Superior temporal gyrus (tissue), 1 donor: ENCODE measurements at regions not wholly inside any gene's neighbourhood (a gene's known extent, or its start where the extent isn't known, plus 50 kb on each side); places are given as distances from the start of the nearest gene placed in this dataset.

Experiments
- DNase-seq: peaks from one replicate; pipeline ENCODE4 v3.0.0-alpha.2; 2016; ENCODE audit errors: extremely low spot score

DNA sequence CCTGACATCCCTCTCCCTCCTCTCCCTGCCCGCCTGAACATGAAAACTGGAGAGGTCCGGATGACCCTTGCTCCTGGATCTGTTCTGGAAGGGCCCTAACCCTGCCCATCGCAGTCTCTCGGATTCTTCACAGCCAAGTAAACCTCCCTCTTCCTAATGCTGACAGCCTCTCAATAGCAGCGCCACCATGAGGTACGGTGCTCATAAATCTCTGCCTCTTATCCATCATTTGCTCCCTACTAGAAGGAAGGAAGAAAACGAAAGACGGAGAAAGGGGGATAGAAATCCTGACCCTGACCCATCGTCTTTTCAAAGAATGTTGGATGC lies 257.9 kb downstream of the BCL11A start:
- DNase-seq = peak; percentile 75

DNA sequence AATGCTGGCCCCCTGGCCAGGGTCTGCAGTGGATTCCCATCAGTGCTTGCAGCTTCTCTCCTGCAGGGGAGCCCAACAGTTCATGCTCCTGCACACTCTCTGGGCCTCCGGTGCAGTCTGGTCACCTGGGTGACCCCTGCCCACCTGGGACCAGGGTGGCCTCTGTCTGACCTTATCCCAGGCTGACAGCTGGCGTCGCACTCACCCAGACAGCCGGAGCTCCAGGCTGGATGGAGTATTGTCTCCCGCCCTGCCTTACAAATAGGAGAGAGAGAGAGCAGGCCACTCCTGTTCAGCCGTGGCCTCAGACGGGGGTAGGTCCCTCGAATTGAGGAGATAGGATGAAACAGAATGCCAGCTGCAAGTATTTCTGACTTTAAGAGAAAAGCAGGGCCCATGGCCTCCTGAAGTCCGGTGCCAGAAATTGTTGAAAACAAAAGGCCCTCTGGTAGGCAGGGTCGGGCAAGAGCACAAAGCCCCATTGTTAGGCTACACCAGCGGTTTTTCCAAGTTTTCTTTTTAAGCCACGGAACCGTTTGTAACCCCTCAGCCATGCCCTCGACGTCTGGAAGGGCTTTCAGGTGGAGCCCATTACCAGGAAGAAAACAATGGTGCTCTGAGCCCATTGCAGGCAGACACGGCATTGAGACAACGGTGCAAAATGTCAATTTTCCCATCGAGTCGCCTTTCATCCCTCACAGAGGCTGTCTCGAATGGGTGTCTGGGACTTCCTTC lies 258.4 kb downstream of the BCL11A start:
- peak; percentile 81 for DNase-seq

DNA sequence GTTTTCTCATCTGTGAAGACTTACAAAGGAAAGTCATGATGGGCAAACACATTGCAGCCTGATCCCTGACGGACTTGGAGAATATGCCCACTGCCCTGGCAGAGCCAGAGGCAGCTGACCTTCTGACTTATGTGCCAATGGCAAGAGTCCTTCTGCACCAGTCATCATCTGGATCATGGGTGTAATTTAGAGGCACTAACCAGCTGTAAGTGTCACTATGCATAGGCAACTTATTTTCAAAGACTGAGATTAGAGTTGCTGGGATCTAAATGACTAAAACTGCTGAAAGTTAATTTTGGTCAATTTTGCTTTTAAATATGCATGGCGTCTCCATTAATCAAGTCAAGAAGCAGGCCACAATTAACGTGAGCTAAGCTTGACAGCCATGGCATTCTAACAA lies 261.2 kb downstream of the BCL11A start:
- no peak for DNase-seq

DNA sequence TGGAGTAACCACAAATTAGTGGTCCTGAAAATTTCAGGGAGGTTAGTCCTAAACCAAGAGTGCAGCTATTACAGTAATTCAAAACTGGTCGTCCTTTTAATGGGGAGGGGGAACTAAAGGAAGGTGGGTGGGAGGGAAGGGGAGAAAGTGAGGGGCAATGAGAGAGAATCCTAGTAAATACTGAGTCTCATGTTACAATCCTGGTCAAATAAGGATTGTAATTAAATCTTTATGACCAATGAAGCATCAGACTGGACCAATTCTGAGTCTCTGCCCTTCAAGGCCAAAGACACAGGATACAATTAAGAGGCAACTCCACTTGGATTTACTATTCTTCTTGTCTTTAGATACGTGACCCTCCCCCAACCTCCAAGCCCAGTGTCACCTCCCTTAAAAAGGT lies 262.9 kb downstream of the BCL11A start:
- DNase-seq = no peak

DNA sequence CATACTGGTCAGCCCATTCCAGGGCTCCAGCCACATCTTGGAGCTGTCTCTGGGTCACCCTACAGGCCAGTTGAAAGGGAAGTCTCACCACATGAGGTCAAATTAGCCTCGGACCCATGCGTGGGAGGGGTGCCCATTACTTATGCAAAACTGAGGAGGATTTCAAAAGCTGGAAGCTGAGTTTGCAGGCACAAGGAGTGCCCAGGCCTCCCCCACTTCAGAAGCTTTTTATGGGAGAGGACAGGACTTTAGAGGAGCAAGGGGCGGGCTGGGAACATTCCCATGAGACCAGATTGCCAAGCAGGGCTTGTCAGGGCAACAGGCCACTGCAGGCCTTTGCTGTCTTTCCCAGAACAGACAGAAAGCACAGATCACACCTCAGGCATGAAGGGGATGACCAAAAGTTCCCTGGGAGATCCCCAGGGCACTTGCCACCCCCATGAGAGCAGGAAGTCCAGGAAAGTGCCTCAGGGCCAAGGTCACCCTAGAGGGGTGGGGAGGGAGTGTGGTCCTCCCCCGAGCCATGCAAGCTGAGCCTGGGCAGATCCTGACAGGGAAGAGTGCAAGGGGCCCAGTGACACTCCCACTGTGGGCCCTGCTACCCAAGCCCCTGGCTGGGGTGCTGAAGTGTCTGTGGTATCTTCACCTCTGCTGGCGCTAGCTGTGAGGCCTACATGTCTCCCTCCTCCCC lies 267.7 kb downstream of the BCL11A start:
- DNase-seq = no peak

DNA sequence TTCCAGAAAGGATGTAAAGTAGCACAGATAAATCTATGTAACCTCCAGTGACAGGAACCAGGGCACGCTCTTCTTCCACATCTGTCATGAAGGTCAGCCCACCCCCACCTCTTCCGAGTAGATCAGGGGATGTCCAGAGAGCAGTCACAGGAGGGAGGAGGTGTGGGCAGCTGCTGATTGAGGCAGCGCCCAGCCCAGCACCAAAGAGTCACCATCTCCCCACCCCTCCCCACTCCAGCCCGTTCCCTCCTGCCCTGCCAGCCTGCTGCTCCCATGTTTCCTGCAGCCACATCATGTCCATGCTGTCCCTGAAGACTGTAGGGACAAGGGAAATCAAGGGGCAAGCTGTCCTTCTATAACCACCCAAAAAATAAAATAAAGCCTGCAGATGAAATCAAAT lies 269.8 kb downstream of the BCL11A start:
- DNase-seq = no peak

DNA sequence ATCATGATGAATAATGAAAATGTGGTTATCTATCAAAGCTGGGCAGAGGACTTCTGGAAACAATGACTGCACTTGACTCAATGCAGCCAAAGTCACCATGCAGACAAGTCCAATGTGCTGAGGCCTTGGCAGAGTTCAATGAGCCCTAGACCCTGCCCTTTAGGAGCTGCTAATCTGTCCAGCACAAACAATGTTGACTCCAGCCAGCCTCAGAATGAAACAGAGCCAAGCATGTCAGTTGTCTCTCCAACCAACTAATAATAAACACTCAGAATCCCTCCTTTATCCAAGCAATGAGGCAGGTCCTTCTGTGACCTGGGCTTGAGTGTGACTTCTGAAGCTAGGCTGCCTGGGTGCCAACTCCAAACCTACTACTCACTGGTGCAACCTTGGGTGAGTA lies 270.6 kb downstream of the BCL11A start:
- DNase-seq = no peak

DNA sequence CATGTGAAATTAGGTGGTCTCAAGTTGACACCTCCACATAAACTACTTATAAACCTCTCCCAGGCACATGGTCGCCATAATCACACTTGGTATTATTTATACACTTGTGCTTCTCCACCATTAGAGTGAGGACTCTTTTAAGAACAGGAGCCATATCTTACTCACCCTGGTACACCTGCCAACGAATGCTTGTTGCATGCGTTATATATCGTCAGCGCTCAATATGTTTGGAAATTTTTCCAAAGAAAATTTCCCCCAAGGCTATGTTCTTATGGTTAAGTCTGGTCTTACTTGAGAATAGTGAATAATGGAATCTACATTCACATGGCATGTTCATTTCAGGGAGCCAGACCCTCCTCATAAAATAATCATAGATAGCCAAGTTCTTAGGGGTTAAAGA lies 271.7 kb downstream of the BCL11A start:
- no peak for DNase-seq

DNA sequence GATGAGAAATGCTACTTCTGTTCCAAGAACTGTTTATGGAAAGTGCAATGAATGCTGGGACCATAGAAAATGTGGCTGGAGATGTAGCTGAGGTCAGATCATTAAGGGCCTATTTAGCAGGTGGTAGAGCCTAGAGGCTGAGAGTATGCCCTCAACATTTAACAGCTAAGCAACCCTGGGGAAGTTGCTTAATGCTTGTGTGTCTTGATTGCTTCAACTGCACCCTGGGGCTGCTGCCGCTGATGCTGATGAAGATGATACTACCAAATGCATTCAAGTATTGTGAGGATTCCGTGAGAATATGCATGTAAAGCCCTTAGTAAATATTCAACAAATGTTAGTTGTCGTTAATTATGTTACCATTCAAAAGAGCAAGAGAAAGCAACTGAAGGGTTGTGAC lies 273.2 kb downstream of the BCL11A start:
- no peak for DNase-seq

DNA sequence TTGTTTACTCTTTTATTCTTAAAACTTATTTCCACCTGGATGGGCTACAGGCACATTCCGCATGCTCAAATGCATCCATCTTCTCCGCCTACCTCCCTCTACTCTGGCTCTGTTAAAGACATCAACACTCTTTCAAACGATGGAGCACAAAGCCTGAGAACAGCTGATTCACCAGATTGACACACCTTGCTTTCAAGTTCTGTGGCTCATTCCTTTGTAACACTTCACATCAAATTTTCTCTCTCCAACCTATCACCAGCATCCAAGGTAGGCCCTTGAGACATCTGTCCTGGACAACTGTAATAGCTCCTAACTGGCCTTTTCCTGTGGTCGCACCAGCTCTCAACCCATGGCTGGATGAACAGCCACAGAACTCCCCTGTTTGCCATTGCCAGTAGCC lies 274.5 kb downstream of the BCL11A start:
- DNase-seq = no peak

DNA sequence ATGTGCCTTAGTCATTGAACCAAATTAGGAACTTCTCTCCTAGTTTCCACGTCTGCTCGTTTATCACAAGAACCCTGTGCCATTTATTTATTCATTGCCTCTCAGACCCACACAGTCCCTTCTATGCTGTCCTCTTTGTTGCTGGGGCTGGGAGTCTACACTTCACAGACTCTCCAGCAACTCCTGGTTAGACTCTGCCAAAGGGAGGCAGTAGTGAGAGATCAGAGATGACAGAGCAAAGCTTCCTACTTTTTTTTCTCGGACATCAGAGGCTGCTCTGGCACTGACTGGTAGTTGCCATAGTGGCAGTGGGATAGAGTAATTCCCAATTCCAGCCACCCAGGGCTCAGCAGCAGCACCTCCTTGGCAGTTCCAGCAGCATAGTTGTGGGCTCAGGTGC lies 277.5 kb downstream of the BCL11A start:
- DNase-seq = no peak

DNA sequence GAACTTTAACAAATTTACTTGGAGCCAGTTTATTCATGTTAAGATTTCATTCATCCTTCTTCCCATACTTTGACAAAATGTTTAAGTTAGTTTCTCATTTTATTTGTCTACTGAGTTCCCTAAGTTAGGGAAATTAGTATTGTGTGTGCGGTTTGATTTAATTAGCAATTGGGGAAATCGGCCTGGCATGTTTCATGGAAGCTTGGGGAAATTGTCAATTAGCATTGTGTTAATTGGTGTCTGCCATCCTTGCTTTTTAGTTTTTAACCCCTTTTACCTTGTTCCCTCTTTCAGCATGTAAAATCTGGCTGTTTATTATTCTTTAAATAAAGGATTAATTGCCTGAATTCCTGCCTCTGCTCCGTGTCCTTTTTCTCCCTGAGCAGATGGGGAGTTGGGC lies 279.6 kb downstream of the BCL11A start:
- no peak for DNase-seq

DNA sequence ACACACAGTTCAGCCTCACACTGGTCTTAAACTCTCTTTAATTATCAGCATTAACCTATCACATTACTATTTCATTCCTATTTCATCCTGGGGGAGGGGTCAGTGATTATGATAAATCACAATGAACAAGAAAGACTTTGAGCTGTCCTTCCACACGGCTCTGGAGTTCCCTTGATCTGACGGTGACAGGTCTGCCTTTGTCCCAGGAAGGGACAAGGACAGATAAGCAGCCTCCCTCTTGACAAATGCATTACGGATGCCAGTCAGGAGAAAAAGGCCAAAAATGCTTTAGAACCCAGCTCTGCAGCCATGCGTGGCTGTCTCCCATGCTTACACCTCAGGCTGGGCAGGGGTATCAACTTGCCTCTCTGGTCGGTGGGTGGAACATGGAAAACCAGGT lies 281.7 kb downstream of the BCL11A start:
- no peak for DNase-seq

DNA sequence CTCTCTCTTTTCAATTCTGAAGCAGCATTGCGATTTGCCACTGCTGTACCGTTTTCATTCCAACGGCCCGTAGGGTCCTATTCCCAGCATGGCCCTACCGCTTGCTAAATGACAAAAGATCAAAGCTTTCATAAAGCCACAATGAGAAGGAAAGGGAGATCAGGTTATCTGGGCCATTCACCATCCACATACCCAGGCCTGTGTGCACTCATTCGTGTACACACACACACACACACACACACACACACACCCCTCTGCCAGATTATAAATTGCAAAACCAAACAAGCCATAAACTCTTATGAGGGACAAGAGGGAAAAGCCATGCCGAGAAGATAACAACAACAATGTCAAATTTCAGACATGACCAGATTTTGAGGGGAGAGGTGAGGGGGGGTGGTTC lies 282.3 kb downstream of the BCL11A start:
- no peak for DNase-seq

DNA sequence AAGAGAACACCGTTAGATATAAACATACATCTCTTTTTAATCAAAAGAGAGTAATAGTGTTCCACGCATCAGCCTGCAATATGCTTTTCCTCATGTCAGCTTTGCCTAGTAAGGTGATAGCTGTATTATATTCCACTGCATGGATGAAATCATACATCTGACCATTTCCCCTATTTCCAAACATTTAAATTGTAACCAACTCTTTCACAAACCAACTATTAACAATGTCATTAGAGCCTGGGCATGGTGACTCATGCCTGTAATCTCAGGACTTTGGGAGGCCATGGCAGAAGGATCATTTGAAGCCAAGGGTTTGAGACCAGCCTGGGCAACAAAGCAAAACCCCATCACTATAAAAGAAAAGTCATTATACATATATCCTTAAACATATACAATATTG lies 284.8 kb downstream of the BCL11A start:
- DNase-seq = no peak

DNA sequence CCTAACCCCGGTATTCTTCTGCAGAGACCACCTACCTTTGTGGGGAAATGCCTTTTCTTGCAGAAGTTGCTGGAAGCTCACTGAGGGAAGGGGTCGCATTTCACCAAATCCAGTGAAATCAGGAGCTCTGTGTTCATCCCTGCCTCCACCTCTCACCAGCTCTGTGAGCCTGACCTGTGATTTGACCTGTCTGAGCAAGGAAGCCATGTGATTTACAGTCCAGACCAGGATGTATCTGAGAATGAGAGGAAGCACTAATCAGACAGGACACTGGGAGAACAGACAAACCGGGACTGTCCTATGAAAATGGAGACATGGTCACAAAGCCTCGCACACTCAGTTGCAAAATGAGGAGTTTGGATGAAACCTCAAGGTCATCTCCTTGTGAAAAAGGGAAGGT lies 285.4 kb downstream of the BCL11A start:
- no peak for DNase-seq

DNA sequence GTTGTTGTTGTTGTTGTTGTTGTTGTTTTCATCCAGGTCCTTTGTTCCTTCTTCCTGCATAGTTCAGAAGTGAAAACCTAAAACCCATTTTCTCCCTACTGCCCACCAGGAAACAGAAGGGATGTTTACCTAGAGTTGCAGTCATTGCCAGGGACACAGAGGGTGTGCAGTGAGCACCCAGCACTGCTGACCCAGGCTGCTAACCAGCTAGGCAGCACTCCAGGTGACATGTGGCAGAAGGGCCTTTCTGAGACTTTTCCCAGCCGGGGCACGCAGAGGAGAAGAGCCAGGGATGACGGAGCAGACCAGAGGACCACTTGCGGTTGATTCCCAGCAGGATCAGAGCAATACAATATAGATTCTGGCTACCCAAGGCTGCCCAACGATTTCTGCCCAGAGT lies 286.3 kb downstream of the BCL11A start:
- no peak for DNase-seq

DNA sequence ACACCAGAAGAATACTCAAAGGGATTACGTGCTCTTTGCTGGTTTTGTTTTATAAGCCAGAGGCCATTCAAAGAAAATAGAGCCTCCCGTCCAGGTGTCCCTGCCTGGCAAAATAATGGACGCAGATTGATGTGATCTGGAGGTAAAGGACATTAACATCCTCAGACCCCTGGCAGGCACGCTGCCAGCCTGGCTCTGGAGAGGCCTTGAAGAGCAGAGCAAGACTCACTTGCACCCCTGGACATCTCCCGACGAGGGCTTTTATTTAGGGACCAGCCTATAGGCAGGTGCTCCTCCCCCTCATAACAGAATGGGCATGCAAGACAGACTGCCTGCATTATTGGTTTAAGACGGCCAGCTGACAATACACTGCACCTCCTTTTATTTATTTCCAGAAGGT lies 291.3 kb downstream of the BCL11A start:
- DNase-seq = no peak

DNA sequence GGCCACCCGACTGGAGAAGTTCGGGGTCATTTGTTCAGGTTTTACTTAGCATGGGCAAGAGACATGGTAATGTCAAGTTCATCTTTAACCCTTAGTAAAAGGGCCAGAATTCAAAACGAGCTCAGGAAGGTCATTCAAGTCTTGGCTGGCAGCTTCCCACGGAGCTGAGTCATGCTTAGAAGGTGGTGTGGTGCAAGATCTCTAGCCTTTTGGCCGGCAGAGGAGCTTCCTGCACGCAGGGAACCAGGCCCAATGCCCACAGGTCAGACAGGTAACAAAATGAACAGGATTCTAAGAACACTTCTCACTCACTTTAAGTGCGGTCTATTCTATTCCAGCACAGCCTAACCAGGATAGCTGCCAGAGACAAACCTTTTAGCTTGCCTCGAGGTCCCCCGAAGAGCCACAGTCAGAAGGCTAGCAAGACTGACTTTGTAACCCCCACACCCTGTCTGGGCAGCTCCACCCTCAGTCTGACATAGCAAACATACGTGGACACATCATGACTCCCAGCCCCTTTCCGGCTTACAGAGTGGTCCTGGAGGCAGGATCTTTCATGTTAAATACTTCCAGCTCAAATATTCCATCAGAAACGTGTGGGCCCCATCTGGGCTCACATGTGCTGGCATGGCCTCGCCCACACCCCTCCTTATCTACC lies 292.7 kb downstream of the BCL11A start:
- no peak for DNase-seq

DNA sequence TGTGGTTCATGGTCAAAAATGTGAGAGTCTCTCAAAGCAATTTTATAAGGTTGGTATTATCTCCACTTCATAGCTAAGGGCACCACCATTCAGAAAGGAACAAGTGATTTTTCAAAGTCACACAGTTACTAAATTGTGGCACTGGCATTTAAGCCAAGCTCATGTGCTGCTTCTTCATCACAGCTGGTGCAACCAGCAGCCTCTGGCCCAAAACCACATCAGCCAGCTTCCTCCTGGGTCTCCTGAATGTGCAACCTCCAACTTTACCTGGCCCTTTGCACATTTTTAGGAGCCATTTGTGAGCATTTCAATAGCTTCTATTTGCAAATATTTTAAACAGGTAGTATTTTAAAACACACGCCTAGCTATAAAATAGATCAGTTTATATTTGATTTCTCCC lies 293.7 kb downstream of the BCL11A start:
- no peak for DNase-seq

DNA sequence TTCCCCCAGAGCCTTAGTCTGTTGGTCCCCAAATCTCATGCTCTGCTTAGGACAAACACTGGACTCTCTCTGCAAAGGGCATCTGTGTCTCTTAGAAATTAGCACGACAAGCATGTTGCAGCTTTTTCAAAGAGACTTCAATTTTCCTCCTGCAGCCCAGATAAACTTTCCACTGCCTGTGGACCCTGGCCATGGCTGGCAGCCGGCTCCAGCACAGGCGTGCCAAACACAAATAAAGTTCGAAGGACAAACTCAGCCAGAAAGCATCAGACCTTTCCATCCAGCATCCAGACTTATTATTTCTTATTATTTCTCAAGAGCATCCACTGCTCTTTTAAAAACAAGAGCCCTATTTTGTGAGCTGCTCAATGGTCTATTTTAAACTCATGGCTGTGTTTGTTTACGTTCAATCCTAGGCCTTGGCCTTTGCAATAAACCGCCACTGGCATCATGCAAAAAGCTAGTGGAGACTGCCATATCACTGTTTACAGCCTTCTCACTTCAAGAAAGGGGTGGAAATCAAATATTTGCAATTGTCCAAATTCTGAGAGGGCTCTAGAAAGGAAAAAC lies 300.8 kb downstream of the BCL11A start:
- DNase-seq = peak; percentile 10

DNA sequence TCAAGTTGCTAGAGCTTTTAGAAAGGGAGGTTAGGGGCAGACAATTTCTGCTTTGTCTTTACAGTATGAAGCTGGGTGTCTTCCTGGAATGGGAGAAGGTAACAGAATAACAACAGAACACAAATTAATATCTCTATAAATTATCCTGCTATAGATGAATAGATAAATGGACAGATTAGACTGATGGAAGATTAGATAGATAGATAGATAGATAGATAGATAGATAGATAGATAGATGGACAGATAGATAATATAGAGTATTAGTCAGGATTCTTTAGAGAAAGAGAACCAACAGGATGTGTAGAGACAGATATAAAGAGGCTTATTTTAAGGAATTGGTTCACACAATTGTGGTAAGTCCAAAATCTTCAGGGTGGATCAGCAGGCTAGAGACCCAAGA lies 302.2 kb downstream of the BCL11A start:
- no peak for DNase-seq

DNA sequence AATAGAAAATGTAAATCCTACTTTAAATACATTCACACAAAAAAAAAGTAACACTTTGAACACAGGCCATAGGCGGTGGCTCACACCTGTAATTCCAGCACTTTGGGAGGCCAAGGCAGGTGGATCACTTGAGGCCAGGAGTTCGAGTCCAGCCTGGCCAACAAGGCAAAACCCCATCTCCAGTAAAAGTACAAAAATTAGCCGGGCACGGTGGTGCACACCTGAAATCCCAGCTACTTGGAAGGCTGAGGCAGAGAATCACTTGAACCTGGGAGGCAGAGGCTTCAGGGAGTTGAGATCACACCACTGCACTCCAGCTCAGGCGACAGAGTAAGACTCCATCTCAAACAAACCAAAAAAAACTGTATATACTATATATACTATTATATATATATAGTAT lies 303.6 kb downstream of the BCL11A start:
- DNase-seq = no peak
